PC-9 (cell line): ENCODE measurements at regions not wholly inside any gene's neighbourhood (a gene's known extent, or its start where the extent isn't known, plus 50 kb on each side); places are given as distances from the start of the nearest gene placed in this dataset.

Experiments
- EZH2 ChIP-seq: fragments of 200-600 bp; sonication (generic); IDR thresholded peaks from 2 replicates; pipeline ENCODE4 v1.8.0; 2017; ENCODE audit warnings: antibody characterized with exemption, low read depth
- TF ChIP-seq, protein P1 (sequence below): fragments of 200-600 bp; sonication (generic); conservative IDR thresholded peaks from 2 replicates; pipeline ENCODE4 v1.6.1; 2017; ENCODE audit warnings: mixed run types, antibody characterized with exemption, mild to moderate bottlenecking, moderate library complexity

DNA sequence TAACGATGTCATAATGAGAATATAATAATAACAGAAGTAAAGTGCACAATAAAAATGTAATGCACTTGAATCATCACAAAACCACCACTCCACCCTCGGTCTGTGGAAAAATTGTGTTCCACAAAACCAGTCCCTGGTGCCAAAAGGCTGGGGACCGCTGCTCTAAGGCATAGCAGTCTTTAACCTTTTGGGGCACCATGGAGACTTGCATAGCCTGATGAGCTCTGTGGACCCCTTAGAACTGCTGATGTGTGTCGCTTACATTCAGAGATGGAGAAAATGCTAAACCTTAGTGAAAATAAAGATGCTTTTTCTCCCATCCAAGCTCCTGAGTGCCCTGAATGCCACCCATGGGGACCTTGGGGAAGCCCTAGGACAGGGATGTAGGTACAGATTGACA lies 87.6 kb upstream of the SEPTIN5 start:
- TF ChIP-seq EZH2: no peak
- TF ChIP-seq, protein P1, sequence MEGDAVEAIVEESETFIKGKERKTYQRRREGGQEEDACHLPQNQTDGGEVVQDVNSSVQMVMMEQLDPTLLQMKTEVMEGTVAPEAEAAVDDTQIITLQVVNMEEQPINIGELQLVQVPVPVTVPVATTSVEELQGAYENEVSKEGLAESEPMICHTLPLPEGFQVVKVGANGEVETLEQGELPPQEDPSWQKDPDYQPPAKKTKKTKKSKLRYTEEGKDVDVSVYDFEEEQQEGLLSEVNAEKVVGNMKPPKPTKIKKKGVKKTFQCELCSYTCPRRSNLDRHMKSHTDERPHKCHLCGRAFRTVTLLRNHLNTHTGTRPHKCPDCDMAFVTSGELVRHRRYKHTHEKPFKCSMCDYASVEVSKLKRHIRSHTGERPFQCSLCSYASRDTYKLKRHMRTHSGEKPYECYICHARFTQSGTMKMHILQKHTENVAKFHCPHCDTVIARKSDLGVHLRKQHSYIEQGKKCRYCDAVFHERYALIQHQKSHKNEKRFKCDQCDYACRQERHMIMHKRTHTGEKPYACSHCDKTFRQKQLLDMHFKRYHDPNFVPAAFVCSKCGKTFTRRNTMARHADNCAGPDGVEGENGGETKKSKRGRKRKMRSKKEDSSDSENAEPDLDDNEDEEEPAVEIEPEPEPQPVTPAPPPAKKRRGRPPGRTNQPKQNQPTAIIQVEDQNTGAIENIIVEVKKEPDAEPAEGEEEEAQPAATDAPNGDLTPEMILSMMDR: no peak
